Iris pigment epithelial cell (primary cell): ENCODE measurements at regions not wholly inside any gene's neighbourhood (a gene's known extent, or its start where the extent isn't known, plus 50 kb on each side); places are given as distances from the start of the nearest gene placed in this dataset.
A peak's percentile ranks its signal among the peaks of the same experiment; 100 is the strongest.
"Not testable (repeated sequence)": the region's sequence is repeated elsewhere in the genome, so short reads cannot be mapped to it uniquely, and the experiment has no call there.

ENCODE experiments used
- DNase-seq: peaks from one replicate; pipeline ENCODE4 v3.0.0-alpha.2; 2011; ENCODE audit warnings: low read depth

DNA sequence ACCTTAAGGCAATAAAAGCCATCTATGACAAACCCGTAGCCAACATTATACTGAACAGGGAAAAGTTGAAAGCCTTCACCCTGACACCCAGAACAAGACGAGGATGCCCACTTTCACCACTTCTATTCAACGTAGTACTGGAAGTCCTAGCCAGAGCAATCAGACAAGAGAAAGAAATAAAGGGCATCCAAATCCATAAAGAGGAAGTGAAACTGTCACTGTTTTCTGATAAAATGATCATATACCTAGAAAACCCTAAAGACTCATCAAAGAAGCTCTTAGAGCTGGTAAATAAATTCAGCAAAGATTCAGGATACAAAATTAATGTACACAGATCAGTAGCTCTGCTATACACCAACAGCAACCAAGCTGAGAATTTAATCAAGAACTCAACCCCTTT is 1561.9 kb upstream of the CELF4 start:
- DNase-seq, result not testable (repeated sequence)

DNA sequence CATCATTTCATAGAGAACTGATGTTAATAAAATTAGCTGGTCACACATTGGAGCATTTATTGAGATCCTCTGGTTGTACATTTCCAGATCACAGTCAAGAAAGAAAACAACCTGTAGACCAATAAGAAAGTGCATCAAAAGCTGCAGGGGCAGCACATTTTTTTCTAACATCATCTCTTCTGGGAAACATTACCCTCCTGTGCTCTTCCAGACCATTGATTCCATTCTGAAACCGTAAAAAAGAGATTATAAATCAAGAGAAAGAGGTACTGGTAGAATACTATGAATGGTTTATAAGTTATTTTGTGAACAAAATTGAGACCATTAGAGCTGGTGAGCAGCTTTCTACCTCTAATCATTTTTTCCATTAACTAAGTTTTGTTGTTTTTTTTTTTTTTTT is 1548.2 kb upstream of the CELF4 start:
- DNase-seq, result no peak

DNA sequence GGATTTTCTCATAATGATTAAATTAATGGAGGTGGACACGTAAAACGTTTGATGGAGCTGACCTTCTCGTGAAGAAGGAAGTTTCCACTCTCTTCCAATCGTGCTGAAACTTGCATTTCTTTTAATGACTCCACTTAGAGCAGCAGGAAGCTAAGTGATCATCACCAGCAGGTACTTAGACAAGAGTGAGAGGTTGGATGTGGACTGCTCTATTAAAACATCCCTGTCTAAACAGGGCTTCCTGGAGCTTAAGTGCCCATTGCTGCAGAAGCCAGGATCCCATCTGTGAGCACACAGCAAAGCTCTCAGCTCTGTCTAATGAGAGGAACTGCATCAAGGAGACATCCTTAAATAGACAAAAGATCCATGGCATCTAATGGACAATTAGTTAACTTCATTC is 1539.5 kb upstream of the CELF4 start:
- DNase-seq, result no peak

DNA sequence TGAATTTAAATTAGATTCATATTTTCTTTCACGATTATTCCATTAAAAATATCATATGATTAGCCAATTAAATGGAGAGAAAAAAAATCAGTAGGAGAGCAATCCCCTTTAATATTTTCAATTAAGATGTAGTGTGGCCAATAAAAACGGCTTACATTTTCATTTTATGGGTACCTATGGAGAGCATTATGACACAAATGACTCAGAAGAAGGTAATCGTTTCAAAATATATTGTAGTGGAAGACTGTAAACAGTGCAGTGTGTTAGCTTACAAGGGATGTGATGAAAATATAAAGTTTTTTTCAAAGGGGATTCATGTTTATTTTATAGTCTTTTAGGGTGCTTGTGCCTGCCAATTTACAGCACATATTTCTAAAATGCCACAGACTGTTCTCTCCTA is 1507.4 kb upstream of the CELF4 start:
- no peak for DNase-seq

DNA sequence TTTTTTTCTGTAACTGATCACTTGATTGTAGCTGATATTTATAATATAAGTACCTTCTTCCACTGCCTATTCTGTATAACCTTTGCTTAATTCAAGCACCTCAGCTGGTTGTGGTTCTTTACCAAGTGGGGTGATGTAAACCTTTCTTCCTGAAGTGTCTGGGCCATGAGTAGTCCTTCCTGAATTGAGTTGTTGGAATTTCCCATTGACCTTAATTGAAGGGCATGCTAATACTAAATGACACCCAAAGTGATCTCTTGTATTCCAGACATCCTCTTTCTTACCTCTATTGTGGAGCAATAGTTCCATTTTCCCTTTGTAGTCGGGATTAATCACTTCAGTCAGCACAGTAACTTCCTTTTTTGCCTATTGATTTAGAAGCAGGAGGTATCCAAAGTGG is 1496.8 kb upstream of the CELF4 start:
- no peak for DNase-seq

DNA sequence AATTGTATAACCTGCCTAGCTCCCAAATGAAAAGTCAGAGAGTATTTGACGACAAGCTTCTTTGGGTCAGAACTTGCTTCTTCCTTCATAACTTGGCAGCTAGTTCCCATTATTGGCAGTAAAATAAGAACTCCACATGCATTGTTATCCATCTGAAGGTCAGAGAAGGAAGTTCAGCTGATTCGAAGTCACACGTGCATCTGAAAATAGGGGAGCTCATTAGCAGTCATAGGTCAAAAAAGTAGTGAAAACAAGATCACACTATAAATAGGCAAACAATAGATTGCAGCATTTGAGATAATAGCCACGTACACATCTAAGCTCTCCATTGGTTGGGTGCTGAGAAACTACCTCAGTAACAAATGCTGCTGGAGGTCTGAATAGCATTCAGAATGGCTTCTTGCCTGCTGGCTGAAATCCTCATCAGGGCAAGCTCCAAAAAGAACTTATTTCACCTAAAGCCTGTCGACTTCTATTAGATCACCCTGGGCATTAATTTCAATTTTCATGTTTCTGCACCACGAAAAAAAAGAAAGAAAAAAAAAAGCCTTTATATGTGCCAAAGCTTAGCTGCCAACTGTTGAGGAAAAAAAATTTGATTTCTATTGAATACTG is 1492.9 kb upstream of the CELF4 start:
- no peak for DNase-seq

DNA sequence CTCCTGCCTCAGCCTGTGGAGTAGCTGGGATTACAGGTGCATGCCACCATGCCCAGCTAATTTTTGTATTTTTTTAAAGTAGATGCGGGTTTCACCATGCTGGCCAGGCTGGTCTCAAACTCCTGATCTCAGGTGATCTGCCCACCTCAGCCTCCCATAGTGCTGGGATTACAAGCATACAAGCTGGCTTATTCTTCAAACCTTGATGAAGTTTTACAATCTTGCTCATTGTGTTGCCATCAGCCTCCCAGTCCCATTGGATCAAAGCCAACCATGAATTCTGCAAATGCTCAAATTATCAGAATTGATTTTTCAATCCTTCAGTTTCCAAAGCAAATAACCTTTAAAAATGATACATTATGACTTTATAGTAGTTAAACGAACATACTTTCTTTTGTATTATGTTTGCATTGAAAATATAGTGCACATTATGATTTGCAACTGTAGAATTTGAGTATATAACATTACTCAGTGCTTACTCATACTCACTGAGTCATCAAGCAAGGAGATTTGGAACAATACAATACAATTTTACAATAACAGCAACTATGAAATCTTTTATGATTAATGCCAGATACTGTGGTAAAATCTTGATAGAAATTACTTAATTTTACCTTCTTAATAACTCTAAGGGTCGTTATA is 1491.9 kb upstream of the CELF4 start:
- peak; percentile 31 for DNase-seq

DNA sequence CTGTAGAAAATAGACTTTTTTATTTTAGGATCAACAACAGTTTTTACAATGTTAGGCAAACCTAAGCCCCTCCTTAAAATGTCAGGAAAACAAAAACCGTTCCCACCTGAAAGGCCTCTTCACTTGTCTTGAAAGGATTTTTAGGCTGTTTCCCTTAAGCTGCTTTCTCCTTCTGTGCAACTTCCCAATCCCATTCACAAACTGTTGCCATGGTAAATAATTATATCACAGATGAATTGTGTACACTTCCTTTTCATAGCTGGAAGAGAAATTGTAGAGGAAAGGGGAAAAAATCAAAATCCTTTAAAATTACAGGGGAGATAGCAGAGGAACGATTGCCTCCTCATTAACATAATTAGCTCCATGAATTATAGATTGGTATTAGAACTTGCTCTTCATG is 1488.0 kb upstream of the CELF4 start:
- no peak for DNase-seq

DNA sequence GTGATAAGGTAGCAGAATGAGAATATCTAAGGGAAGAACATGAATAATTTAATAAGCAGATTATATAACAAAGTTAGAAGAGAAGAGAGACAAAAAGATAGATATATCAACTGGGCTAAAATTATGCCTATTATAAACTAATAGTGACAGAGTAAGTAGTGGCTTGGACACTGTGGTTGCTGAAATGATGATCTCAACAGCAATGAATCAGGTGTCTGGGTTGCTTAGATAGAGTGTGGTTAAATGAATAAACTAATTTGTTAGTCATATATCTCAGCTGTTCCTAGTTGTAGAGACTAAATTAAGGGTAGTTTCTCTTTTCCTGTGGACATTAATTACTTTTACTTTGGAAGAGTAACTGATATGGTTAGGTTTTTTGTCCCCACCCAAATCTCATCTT is 1485.4 kb upstream of the CELF4 start:
- peak; percentile 4 for DNase-seq

DNA sequence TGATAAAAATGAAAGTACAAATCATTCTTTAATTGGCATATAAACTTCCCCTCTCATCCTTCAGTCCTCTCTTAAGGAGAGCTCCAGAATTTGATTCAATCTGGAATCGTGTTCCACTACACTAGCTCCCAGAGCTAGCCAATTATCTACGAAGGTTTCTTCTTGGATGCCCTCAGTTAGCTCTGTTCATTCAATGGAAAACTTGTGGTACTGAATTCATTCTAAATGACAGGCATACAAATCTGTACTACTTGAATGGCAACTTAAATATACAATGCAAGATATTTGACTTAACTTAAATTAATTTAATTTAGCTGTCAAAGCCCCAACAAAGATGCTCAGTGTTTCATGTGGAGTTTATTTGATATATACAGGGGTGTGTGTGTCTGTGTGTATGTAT is 1474.2 kb upstream of the CELF4 start:
- no peak for DNase-seq

DNA sequence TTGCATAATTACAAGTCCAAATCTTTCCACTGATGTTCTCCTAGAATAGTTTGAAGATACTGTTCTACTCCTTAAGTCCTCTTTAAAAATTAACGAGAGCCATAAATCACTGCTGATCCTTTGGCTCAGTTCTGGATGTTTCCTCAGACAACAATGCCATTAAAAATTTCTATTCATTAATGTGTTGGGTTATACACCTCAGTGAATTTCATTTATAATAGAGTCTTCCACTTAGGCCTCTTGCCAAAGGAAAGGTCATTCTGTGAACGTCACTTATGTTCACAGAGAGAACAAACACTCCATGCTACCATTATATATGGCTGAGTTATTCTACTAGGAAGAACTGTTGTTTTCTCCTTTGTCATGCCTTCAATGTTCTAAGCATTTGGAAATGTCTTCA is 1472.3 kb upstream of the CELF4 start:
- DNase-seq, result no peak

DNA sequence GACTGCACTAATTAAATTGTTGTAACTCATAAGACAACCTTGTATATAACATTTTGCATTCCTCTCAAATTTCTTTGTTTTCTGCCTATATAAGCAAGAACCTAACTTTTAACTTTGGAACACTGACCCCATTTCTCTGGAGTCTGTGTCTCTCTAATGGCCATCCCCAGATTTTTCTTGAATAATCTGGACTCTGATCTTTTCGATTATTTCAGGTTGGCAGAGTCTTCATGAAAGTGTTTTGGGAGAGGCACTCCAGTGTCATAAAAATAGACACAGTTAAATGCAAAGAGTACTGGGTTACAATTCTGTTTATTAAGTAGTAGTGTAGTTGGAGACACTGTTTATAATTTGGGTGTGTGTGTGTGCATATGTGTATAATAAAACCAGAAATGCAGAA is 1467.7 kb upstream of the CELF4 start:
- DNase-seq, result no peak

DNA sequence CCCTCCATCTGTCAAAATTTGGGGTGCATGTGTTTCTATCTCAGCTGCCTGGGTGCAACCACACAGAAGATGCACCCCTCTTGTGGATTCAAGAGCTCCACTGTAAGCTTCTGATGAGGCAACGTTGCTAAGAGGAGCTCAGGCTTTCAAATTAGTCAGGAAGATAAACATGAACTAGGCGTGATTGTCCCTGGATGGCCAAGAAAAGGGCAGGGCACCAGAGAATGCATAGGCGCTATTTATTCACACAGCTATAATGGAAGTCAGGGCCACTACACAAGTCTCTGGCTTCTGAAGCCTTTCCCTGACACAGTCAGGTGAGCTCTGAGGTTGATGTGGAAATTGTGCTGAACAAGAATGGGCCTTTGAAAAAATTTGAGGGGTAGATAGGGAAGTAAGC is 1466.0 kb upstream of the CELF4 start:
- DNase-seq, result no peak

DNA sequence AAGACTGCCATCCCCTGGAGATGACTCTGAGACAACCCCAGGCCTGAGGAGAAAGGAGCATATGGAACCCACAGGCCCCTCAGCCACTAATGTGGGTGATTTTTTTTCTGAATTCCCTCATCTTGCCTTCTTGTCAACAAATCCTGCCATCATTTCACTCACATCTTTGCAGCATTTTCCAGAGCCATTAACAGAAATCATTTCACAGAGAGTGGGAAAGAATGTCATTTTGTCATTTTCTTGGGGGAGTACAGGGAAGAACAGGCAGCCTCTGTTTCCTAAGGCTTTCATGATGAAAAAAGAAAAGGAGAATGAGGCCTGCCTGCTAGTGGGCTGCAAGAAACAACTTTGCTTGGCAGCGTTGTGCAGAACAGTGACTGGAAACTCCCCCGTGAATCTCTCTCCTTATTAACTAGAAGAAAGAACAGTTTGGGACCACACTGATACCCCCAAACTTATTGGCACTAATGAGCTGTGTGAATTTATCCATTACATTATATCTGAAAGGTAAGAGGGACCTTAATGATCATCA is 1464.6 kb upstream of the CELF4 start:
- no peak for DNase-seq

DNA sequence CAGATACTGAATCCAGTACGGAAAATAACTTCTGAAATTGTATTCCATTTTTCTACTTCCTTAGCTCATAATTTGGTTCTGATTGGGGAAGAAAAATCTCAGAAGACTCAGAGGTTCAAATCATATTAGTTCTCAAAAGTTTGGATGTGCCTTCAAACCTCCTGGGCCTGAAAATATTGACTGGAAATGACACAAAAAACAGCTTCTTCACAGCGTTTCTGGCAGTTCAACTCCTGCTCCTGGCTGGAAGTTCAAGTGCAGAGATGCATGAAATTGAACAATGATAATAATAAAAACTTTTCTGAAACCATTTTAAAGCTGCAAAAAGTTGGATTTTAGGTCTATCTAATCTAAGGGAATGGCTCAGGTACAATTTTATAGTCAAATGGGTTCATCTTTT is 1459.9 kb upstream of the CELF4 start:
- DNase-seq, result no peak

DNA sequence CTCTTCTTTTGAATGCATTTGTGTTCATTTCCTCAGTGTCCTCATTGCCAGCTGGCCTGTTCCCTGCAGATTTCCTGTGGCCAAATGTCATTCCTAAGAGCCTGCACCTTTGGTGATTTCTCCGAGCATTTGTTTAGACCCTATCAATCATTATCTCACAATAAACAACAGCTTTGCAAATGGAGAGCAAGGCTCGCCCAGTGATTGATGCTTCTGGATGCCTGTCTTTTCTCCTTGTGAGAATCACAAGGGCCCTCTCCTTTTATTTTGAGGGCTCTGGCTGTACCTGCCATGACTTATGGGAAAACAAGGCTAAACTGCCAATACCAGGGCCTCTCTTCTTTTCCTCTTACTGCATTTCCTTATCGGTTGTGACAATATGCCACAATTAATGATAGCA is 1454.4 kb upstream of the CELF4 start:
- DNase-seq, result no peak

DNA sequence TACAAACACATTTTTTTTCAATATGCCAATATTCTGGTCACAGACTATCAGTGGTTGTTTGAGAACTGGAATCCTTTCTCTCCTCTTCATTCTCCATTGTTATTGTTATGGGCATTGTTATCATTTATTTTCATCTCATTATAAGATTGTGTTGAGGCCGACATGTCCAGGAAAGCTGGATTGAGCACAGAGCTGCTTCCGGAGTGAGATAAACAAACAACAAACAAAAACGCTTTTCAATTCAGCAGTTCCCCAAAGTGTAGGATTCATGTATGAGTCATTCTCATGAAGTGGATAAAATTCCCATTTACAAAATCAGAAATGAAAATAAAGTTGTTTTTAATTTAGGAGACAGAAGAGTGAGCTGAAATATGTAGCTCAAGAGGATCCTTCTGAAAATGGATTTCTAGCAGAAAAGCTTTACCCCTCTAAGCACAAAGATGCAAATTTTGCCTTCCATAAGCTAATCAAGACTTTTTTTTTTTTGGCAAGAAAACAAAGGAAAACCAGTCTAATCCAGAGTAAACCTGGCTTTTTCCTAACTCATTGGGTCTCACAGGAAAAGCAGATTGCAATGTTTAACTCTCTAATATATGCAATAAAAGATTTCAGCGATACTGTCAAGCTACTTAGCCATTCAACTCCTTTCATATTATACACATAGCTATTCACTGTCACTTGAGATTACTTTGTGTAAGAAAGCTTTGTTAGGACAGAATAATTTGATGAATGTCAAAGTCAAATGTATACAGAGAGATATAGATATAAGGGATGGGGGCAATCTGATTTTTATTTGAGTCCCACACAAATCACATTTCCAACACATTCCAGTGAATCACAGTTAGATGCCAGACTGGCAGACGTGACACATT is 1441.7 kb upstream of the CELF4 start:
- no peak for DNase-seq

DNA sequence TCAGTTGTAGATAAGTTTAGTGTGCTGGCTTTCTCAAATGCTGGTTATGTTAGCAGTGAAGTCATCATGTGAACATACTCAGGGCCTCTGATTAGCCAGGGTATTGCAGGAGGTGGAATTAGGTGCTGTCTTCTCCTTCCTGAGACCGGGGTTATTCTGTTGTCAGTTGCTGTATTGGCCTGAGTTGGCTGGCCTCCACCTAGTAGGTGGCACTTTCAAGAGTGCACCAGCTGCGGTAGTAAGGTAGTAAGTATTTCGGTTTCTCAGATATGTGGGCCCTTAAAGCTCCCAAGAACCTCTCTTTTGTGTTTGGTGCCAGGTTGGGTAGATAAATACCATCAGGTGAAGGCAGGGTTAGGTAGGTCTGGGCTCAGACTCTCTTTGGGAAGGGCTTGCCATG is 1430.5 kb upstream of the CELF4 start:
- DNase-seq, result no peak

DNA sequence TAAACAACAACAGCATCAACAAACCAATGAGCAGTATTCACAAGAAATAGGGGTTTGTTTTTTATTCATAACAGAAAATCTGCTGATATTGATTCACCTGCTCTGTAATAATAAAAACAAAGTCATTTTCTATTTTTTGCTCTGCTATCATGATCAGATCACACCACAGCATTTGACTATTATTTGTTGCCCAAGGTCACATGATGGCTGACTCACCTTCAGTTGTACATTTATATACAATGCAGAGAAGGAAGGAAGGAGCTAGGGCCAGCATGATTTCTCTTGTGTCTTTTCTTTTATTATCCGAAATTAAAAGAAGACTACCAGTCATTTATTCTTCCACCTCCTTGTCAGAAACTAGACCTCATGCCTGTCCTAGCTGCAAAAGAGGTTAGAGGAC is 1427.7 kb upstream of the CELF4 start:
- DNase-seq, result no peak

DNA sequence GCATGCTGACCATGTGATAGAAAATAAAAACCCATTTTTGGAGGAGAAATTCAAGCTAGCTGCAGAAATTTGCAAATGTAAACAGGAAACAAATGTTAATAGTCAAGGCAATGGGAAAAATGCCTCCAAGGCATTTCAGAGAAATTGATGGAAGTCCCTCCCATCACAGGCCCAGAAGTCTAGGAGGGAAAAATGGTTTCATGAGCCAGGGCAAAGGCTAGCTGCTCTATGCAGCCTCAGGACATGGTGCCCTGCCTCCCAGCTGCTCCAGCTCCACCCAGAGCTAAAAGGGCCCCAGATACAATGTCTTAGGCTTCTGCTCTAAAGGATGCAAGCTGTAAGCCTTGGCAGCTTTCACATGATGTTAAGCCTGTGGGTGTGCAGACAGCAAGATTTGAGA is 1419.4 kb upstream of the CELF4 start:
- no peak for DNase-seq

DNA sequence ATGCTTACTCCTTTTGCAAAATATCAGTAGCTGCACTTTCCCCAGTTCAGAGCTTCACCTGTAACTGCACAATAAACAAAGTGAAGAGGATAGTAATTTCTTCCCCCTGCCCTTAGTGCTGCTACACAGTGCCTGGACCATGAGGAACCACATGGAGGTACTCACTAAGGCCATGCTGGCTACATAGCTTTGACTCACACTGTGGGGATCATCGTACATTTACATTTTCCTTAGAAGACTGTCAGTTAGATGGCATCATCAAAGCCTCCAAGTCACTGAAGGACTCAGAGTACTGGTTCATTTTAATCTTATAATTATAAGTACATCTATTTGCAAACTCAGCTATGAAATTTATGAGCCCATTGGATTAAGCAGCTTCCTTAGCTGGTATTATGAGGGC is 1416.5 kb upstream of the CELF4 start:
- DNase-seq, result no peak

DNA sequence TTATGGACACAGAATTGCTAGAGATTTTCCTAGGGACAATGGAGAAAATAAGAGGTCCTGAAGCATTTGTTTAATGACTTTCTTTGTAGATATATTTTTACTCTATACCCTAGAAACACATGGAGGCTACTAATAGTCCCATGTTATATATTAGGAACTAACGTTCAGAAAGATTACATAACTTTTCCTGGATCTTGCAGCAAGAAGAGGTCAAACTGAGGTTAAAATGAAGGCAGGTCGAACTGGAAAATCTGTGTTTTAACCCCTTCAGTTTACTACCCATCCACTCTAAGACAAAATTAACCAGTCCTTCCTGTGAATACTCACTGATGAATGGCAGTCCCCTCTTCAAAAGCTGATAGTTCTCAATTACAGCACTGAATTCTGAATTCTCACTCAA is 1415.8 kb upstream of the CELF4 start:
- peak; percentile 0 for DNase-seq

DNA sequence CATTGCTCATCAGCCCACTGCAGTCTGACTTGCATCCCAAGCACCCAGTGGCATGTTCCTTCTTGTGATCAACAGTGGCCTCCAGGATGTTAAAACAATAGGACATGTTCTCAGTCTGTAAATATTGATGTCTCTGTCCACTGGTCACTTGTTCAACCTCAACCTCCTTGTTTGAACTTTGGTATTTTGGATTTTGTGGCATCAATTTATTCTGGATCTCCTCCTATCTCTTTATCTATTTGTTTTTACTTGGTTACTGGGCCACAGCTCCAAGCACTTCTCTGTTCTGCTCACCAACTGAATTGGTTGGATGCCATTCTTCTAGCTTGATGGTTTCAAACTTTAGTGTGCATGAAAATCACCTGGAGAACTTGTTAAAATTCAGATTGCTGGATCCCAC is 1414.8 kb upstream of the CELF4 start:
- no peak for DNase-seq
